Endothelial cell of umbilical vein (primary cell): ENCODE measurements at regions not wholly inside any gene's neighbourhood (a gene's known extent, or its start where the extent isn't known, plus 50 kb on each side); places are given as distances from the start of the nearest gene placed in this dataset.

Experiments
- BruUV-seq: library from RNA; stranded (reverse); fragments of 400-500 nt; replicated peaks from 2 replicates; lab custom pipeline; 2021; lab: Mats Ljungman, UMichigan
- CTCF ChIA-PET: fragments of 300-600, 350-600 bp; sonication (Branson Sonifier 250); formaldehyde crosslinking; loops from one replicate; lab custom pipeline; 2021; ENCODE audit warnings: antibody characterized with exemption, inconsistent platforms; lab: Charles Lee
- POLR2A ChIA-PET: fragments of 300-600, 350-600 bp; sonication (Branson Sonifier 250); formaldehyde crosslinking; loops from one replicate; lab custom pipeline; 2021; ENCODE audit warnings: antibody characterized with exemption, inconsistent platforms; lab: Charles Lee
- DNase-seq: peaks from one replicate; pipeline ENCODE4 v3.0.0-alpha.2; 2011; ENCODE audit warnings: low read depth, low spot score
- FAIRE-seq: peaks from 2 replicates; lab custom pipeline; 2011; peaks lifted over from hg19 to GRCh38; lab: Jason Lieb, UNC
- H2AFZ ChIP-seq: 2 replicates; pipeline ENCODE4 v1.6.0; 2012; ENCODE audit warnings: low read depth, low read length, control low read depth, inconsistent platforms
- H3K27ac ChIP-seq: 2 replicates; pipeline ENCODE4 v1.5.1; 2011; ENCODE audit warnings: low read depth, mild to moderate bottlenecking, control low read depth, low read length, moderate library complexity; ENCODE audit not compliant: insufficient read depth
- H3K27me3 ChIP-seq, 2 experiments: 2 replicates each; pipeline versions ENCODE4 v1.6.0 to v1.6.1; 2011; ENCODE audit warnings: low read length in 2 of 2, mixed read lengths in 1 of 2; ENCODE audit not compliant: control insufficient read depth in 2 of 2, insufficient read depth in 2 of 2
- H3K36me3 ChIP-seq, 2 experiments: 2 replicates in 1 of 2; 3 replicates in 1 of 2; pipeline ENCODE4 v1.5.1; 2011; ENCODE audit warnings: low read length in 2 of 2, mild to moderate bottlenecking in 1 of 2, moderate library complexity in 1 of 2; ENCODE audit not compliant: control insufficient read depth in 2 of 2, insufficient read depth in 2 of 2; ENCODE audit errors: extremely low read depth in 1 of 2
- H3K4me1 ChIP-seq: 3 replicates; pipeline ENCODE4 v1.5.1; 2011; ENCODE audit warnings: mild to moderate bottlenecking, low read length; ENCODE audit not compliant: control insufficient read depth, insufficient read depth; ENCODE audit errors: extremely low read depth
- H3K4me2 ChIP-seq: 2 replicates; pipeline ENCODE4 v1.6.1; 2011; ENCODE audit warnings: low read length, control low read depth, mixed read lengths; ENCODE audit not compliant: insufficient read depth
- H3K4me3 ChIP-seq, 3 experiments: fragments of 200-600 bp in 1 of 3; sonication (generic), shearing (Covaris generic) in 1 of 3; replicated peaks in 1 of 3; 2 replicates each; pipeline ENCODE4 v1.5.1; 2011 to 2016; ENCODE audit warnings: control low read depth in 3 of 3, low read length in 3 of 3, mild to moderate bottlenecking in 2 of 3, inconsistent platforms in 1 of 3, low read depth in 1 of 3, moderate library complexity in 1 of 3; ENCODE audit not compliant: insufficient read depth in 1 of 3
- H3K79me2 ChIP-seq: 2 replicates; pipeline ENCODE4 v1.6.0; 2012; ENCODE audit warnings: low read length, inconsistent platforms; ENCODE audit not compliant: control insufficient read depth, insufficient read depth
- H3K9ac ChIP-seq: replicated peaks from 2 replicates; pipeline ENCODE3; 2011; ENCODE audit warnings: low read length, control low read depth; ENCODE audit not compliant: insufficient read depth; ENCODE audit errors: extremely low read depth
- H3K9me1 ChIP-seq: replicated peaks from 3 replicates; pipeline ENCODE4 v1.6.0; 2011; ENCODE audit warnings: mild to moderate bottlenecking, low read length; ENCODE audit not compliant: control insufficient read depth, insufficient read depth; ENCODE audit errors: extremely low read depth
- H3K9me3 ChIP-seq: replicated peaks from 2 replicates; pipeline ENCODE4 v1.5.1; 2012; ENCODE audit warnings: low read length, inconsistent platforms; ENCODE audit not compliant: control insufficient read depth, insufficient read depth
- H4K20me1 ChIP-seq: replicated peaks from 2 replicates; pipeline ENCODE3; 2011; ENCODE audit warnings: mild to moderate bottlenecking, low read length; ENCODE audit not compliant: control insufficient read depth, insufficient read depth; ENCODE audit errors: extremely low read depth
- CTCF ChIP-seq, 2 donors: IDR thresholded peaks; 1 replicate in 1 of 2; 2 replicates in 1 of 2; pipeline ENCODE4 v1.5.1; 2011; ENCODE audit warnings: low read length in 2 of 2, mild to moderate bottlenecking in 2 of 2, moderate library complexity in 2 of 2, control low read depth in 1 of 2, inconsistent platforms in 1 of 2, low read depth in 1 of 2; ENCODE audit not compliant: insufficient read depth in 1 of 2; ENCODE audit errors: extremely low read depth in 1 of 2
- EZH2 ChIP-seq: IDR thresholded peaks from 2 replicates; pipeline ENCODE4 v1.6.1; 2012; ENCODE audit warnings: borderline replicate concordance, low read depth, mild to moderate bottlenecking, moderate library complexity, low read length, inconsistent platforms; ENCODE audit not compliant: severe bottlenecking
- FOS ChIP-seq: IDR thresholded peaks from 2 replicates; pipeline ENCODE4 v1.6.1; 2011; ENCODE audit warnings: mild to moderate bottlenecking, low read length, moderate library complexity, borderline replicate concordance; ENCODE audit not compliant: insufficient read depth
- GATA2 ChIP-seq: IDR thresholded peaks from 2 replicates; pipeline ENCODE4 v1.7.0; 2011; ENCODE audit warnings: low read depth, mild to moderate bottlenecking, moderate library complexity, mixed read lengths, low read length; ENCODE audit not compliant: insufficient read length, insufficient read depth
- JUN ChIP-seq: IDR thresholded peaks from 2 replicates; pipeline ENCODE4 v1.6.1; 2011; ENCODE audit warnings: borderline replicate concordance, low read depth; ENCODE audit not compliant: insufficient read length, insufficient read depth
- MAX ChIP-seq: IDR thresholded peaks from 2 replicates; pipeline ENCODE4 v1.6.1; 2011; ENCODE audit not compliant: insufficient read depth, insufficient read length
- MYC ChIP-seq: IDR thresholded peaks from one replicate; pipeline ENCODE4 v1.6.1; 2011; ENCODE audit warnings: mild to moderate bottlenecking, low read depth, low read length
- POLR2A ChIP-seq: IDR thresholded peaks from 2 replicates; pipeline ENCODE4 v1.6.1; 2012; ENCODE audit warnings: low read depth, mild to moderate bottlenecking, control low read depth, low read length
- POLR2AphosphoS5 ChIP-seq: IDR thresholded peaks from 2 replicates; pipeline ENCODE4 v1.6.1; 2012; ENCODE audit warnings: low read depth, mild to moderate bottlenecking, control low read depth, low read length, moderate library complexity; ENCODE audit not compliant: insufficient read depth
- dilution Hi-C: fragments of 300-500 bp; cut with MboI; formaldehyde crosslinking; loops from one replicate; pipeline ENCODE4 v1.15.0; 2019; ENCODE audit warnings: low sequenced_read_pairs; ENCODE audit not compliant: extremely low pct_ligation_motif_present
- intact Hi-C: fragments of 100-400 bp; cut with micrococcal nuclease; formaldehyde crosslinking; loops from one replicate; pipeline ENCODE4 v1.10.0; 2022

GRCh38 chr1:5796028-5796427 lies 196.2 kb downstream of the NPHP4 start:
- dilution Hi-C loops, result no loop called here
- H3K9me3 ChIP-seq, result no peaks in the 10 kb centered on the region
- H3K4me2 ChIP-seq, result no peak overlapping the region
- no peaks in the 10 kb centered on the region for H3K27me3 ChIP-seq
- H3K79me2 ChIP-seq, result no peaks in the 10 kb centered on the region
- no peak overlapping the region for H3K9ac ChIP-seq
- FAIRE-seq (no peak), DNase-seq (no peak)
- no peak overlapping the region for H3K4me3 ChIP-seq
- no peaks in the 10 kb centered on the region for H3K9me1 ChIP-seq
- TF ChIP-seq JUN (no peak), GATA2 (no peak), EZH2 (no peak), CTCF (IDR thresholded peaks at IDR 0.05; ENCODE audit: extremely low read depth in 1 of 2, insufficient read depth in 1 of 2, low read depth in 1 of 2, low read length in 2 of 2) (no peak), MAX (no peak), POLR2AphosphoS5 (no peak), POLR2A (no peak), MYC (no peak), FOS (no peak)
- POLR2A ChIA-PET, result no interaction called here
- no peaks in the 10 kb centered on the region for H4K20me1 ChIP-seq
- H2AFZ ChIP-seq, result no peak overlapping the region
- BruUV-seq, result no TSS peak
- intact Hi-C loops, result no loop called here
- no peaks in the 10 kb centered on the region for H3K36me3 ChIP-seq
- CTCF ChIA-PET, result no interaction called here
- H3K4me1 ChIP-seq, result no peaks in the 10 kb centered on the region
- H3K27ac ChIP-seq, result no peak overlapping the region
